ENCODE measurements at regions not wholly inside any gene's neighbourhood (a gene's known extent, or its start where the extent isn't known, plus 50 kb on each side); places are given as distances from the start of the nearest gene placed in this dataset.

DNA sequence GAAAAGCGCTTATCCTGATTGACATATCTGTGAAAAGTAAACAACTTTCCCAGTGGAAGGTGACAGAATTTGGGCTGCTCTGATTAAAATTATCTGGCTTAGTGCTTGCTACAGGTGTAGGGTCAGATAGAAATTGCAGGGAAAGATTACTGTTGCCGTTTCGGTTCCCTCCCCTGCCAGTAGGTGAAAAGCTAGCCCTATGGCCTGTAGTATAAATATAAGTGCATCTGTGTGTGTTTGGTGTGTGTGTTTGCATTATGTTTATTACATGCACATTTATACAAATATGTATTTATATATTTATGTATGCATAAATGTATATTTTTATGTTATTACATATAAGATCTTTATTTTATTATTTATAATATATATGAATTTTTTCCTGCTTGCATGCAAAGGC, 72.3 kb upstream of the VOPP1 start:
- no peak overlapping the region for H3K4me3 ChIP-seq (ENCODE audit: low read length in 2 of 2)
- H3K9me3 ChIP-seq (ENCODE audit: control insufficient read depth in 2 of 2, insufficient read depth in 1 of 2, low read length in 1 of 2) = no peaks in the 10 kb centered on the region
- WGBS = 77% methylated on average over 3 of the region's 3 CpGs
- H3K4me1 ChIP-seq (ENCODE audit: control insufficient read depth in 2 of 2, insufficient read depth in 2 of 2, low read length in 2 of 2) = peaks cover 0 to 4% of the 10 kb centered on the region in 2 donors
- H3K27me3 ChIP-seq (ENCODE audit: control insufficient read depth in 2 of 2, insufficient read depth in 1 of 2, low read length in 1 of 2) = no peaks in the 10 kb centered on the region
- no peaks in the 10 kb centered on the region for H3K36me3 ChIP-seq (ENCODE audit: control insufficient read depth in 2 of 2, insufficient read depth in 2 of 2, low read length in 1 of 2)
- H3K27ac ChIP-seq (ENCODE audit: low read depth in 1 of 2, low read length in 1 of 2) = no peak overlapping the region
- DNase-seq (ENCODE audit: low read depth in 6 of 9, low spot score in 9 of 9) = no peak

GRCh38 chr7:55642266-55642665, 70.0 kb upstream of the VOPP1 start:
- H3K27ac ChIP-seq (ENCODE audit: low read depth in 1 of 2, low read length in 1 of 2) = no peak overlapping the region
- no peaks in the 10 kb centered on the region for H3K36me3 ChIP-seq (ENCODE audit: control insufficient read depth in 2 of 2, insufficient read depth in 2 of 2, low read length in 1 of 2)
- H3K4me3 ChIP-seq (ENCODE audit: low read length in 2 of 2) = no peak overlapping the region
- H3K27me3 ChIP-seq (ENCODE audit: control insufficient read depth in 2 of 2, insufficient read depth in 1 of 2, low read length in 1 of 2) = no peaks in the 10 kb centered on the region
- peaks cover 0 to 4% of the 10 kb centered on the region in 2 donors for H3K4me1 ChIP-seq (ENCODE audit: control insufficient read depth in 2 of 2, insufficient read depth in 2 of 2, low read length in 2 of 2)
- no peak for DNase-seq (ENCODE audit: low read depth in 6 of 9, low spot score in 9 of 9)
- H3K9me3 ChIP-seq (ENCODE audit: control insufficient read depth in 2 of 2, insufficient read depth in 1 of 2, low read length in 1 of 2) = no peaks in the 10 kb centered on the region

DNA sequence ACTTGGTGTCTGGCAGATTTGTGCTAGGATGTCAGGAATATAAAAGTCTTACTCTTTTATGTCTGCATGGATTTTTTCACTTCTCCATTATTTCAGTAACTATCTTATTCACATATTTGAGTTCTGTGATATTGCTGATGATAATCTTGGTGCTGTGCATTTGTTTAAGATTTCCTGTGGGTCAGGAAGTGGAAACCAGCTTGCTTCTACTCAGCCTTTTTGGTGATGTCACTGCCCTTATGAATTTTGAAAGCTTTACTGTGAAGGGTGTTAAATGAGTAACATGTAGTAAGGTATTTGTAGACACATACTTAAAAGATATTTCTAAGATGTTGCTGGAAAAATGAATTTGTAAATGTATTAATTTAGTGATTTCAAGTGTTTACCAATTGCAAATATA, 69.5 kb upstream of the VOPP1 start:
- Histone ChIP-seq H3K4me1 (ENCODE audit: control insufficient read depth in 2 of 2, insufficient read depth in 2 of 2, low read length in 2 of 2) (peaks cover 0 to 4% of the 10 kb centered on the region in 2 donors), H3K4me3 (ENCODE audit: low read length in 2 of 2) (no peak overlapping the region), H3K27me3 (ENCODE audit: control insufficient read depth in 2 of 2, insufficient read depth in 1 of 2, low read length in 1 of 2) (no peaks in the 10 kb centered on the region), H3K9me3 (ENCODE audit: control insufficient read depth in 2 of 2, insufficient read depth in 1 of 2, low read length in 1 of 2) (no peaks in the 10 kb centered on the region), H3K36me3 (ENCODE audit: control insufficient read depth in 2 of 2, insufficient read depth in 2 of 2, low read length in 1 of 2) (no peaks in the 10 kb centered on the region), H3K27ac (ENCODE audit: low read depth in 1 of 2, low read length in 1 of 2) (no peak overlapping the region)
- DNase-seq (ENCODE audit: low read depth in 6 of 9, low spot score in 9 of 9) = peak in 7 of 9 donors; percentile 3 to 67 (median 17)

DNA sequence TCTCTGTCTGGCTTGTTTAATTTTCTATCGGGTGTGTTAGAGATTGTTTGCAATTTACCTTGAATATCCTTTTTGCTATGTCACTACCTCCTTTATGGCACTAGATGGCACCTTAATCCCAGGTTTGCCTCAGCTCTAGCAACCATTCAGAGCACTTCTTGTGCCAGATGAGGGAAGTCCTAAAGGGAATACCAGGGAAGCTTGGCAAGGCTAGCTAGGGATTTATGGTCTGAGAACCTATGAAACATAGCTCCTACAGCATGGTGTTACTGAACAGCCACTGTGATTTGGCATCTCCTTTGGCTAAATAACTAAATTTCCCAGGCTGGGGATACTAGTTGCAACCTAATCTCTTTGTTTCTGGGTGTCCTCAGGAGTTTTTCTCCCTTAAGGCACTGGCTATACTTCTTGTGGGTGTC, 69.0 kb upstream of the VOPP1 start:
- DNase-seq (ENCODE audit: low read depth in 6 of 9, low spot score in 9 of 9) = peak; percentile 26 to 83 (median 66)
- Histone ChIP-seq H3K4me1 (ENCODE audit: control insufficient read depth in 2 of 2, insufficient read depth in 2 of 2, low read length in 2 of 2) (peaks cover 0 to 4% of the 10 kb centered on the region in 2 donors), H3K27me3 (ENCODE audit: control insufficient read depth in 2 of 2, insufficient read depth in 1 of 2, low read length in 1 of 2) (no peaks in the 10 kb centered on the region), H3K36me3 (ENCODE audit: control insufficient read depth in 2 of 2, insufficient read depth in 2 of 2, low read length in 1 of 2) (no peaks in the 10 kb centered on the region), H3K27ac (ENCODE audit: low read depth in 1 of 2, low read length in 1 of 2) (no peak overlapping the region), H3K4me3 (ENCODE audit: low read length in 2 of 2) (no peak overlapping the region), H3K9me3 (ENCODE audit: control insufficient read depth in 2 of 2, insufficient read depth in 1 of 2, low read length in 1 of 2) (no peaks in the 10 kb centered on the region)
- WGBS = 2% methylated on average over 1 of the region's 1 CpG

GRCh38 chr7:55639640-55640039, 67.3 kb upstream of the VOPP1 start:
- peaks cover 0 to 4% of the 10 kb centered on the region in 2 donors for H3K4me1 ChIP-seq (ENCODE audit: control insufficient read depth in 2 of 2, insufficient read depth in 2 of 2, low read length in 2 of 2)
- 99% methylated on average over 1 of the region's 1 CpG for WGBS
- no peak for DNase-seq (ENCODE audit: low read depth in 6 of 9, low spot score in 9 of 9)
- no peak overlapping the region for H3K27ac ChIP-seq (ENCODE audit: low read depth in 1 of 2, low read length in 1 of 2)
- H3K9me3 ChIP-seq (ENCODE audit: control insufficient read depth in 2 of 2, insufficient read depth in 1 of 2, low read length in 1 of 2) = no peaks in the 10 kb centered on the region
- no peak overlapping the region for H3K4me3 ChIP-seq (ENCODE audit: low read length in 2 of 2)
- no peaks in the 10 kb centered on the region for H3K27me3 ChIP-seq (ENCODE audit: control insufficient read depth in 2 of 2, insufficient read depth in 1 of 2, low read length in 1 of 2)
- H3K36me3 ChIP-seq (ENCODE audit: control insufficient read depth in 2 of 2, insufficient read depth in 2 of 2, low read length in 1 of 2) = no peaks in the 10 kb centered on the region

- no peak overlapping the region for H3K4me3 ChIP-seq (ENCODE audit: low read length in 2 of 2)
- no peak overlapping the region for H3K27ac ChIP-seq (ENCODE audit: low read depth in 1 of 2, low read length in 1 of 2)
- no peaks in the 10 kb centered on the region for H3K27me3 ChIP-seq (ENCODE audit: control insufficient read depth in 2 of 2, insufficient read depth in 1 of 2, low read length in 1 of 2)
- H3K9me3 ChIP-seq (ENCODE audit: control insufficient read depth in 2 of 2, insufficient read depth in 1 of 2, low read length in 1 of 2) = no peaks in the 10 kb centered on the region
- no peaks in the 10 kb centered on the region for H3K4me1 ChIP-seq (ENCODE audit: control insufficient read depth in 2 of 2, insufficient read depth in 2 of 2, low read length in 2 of 2)
- DNase-seq (ENCODE audit: low read depth in 6 of 9, low spot score in 9 of 9) = no peak
- no peaks in the 10 kb centered on the region for H3K36me3 ChIP-seq (ENCODE audit: control insufficient read depth in 2 of 2, insufficient read depth in 2 of 2, low read length in 1 of 2)
- WGBS = 61% methylated on average over 2 of the region's 2 CpGs
Measured at GRCh38 chr7:55629051-55629677, 56.9 kb upstream of the VOPP1 start.

GRCh38 chr7:55624813-55625212, 52.5 kb upstream of the VOPP1 start:
- no peak overlapping the region for H3K27ac ChIP-seq (ENCODE audit: low read depth in 1 of 2, low read length in 1 of 2)
- H3K9me3 ChIP-seq (ENCODE audit: control insufficient read depth in 2 of 2, insufficient read depth in 1 of 2, low read length in 1 of 2) = no peaks in the 10 kb centered on the region
- 90% methylated on average over 3 of the region's 3 CpGs for WGBS
- no peak overlapping the region for H3K4me3 ChIP-seq (ENCODE audit: low read length in 2 of 2)
- H3K4me1 ChIP-seq (ENCODE audit: control insufficient read depth in 2 of 2, insufficient read depth in 2 of 2, low read length in 2 of 2) = no peaks in the 10 kb centered on the region
- no peak for DNase-seq (ENCODE audit: low read depth in 6 of 9, low spot score in 9 of 9)
- no peaks in the 10 kb centered on the region for H3K36me3 ChIP-seq (ENCODE audit: control insufficient read depth in 2 of 2, insufficient read depth in 2 of 2, low read length in 1 of 2)
- H3K27me3 ChIP-seq (ENCODE audit: control insufficient read depth in 2 of 2, insufficient read depth in 1 of 2, low read length in 1 of 2) = peaks cover 0 to 3% of the 10 kb centered on the region in 2 donors

DNA sequence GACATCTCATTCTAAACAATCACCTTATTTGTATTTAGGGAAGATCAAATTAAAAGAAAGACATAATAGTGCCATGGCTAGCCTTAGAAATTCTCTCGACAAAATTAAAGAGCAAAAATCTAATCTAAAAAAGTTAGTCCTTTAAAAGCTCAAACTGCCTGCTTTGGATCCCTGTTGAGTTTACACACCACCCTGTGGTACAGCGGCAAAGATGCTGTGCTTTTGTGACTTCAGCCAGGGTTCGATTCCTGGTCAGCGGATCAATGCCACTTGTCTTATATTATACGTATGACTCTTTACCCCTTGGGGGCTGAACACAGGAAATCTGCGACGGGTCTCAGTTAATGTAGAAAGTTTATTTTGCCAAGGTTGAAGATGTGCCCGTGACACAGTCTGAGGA, 51.3 kb upstream of the VOPP1 start:
- no peak for DNase-seq (ENCODE audit: low read depth in 6 of 9, low spot score in 9 of 9)
- H3K4me3 ChIP-seq (ENCODE audit: low read length in 2 of 2) = no peak overlapping the region
- no peaks in the 10 kb centered on the region for H3K36me3 ChIP-seq (ENCODE audit: control insufficient read depth in 2 of 2, insufficient read depth in 2 of 2, low read length in 1 of 2)
- peaks cover 0 to 3% of the 10 kb centered on the region in 2 donors for H3K27me3 ChIP-seq (ENCODE audit: control insufficient read depth in 2 of 2, insufficient read depth in 1 of 2, low read length in 1 of 2)
- WGBS = 95% methylated on average over 8 of the region's 8 CpGs
- peaks cover 0 to 8% of the 10 kb centered on the region in 2 donors for H3K9me3 ChIP-seq (ENCODE audit: control insufficient read depth in 2 of 2, insufficient read depth in 1 of 2, low read length in 1 of 2)
- no peaks in the 10 kb centered on the region for H3K4me1 ChIP-seq (ENCODE audit: control insufficient read depth in 2 of 2, insufficient read depth in 2 of 2, low read length in 2 of 2)
- no peak overlapping the region for H3K27ac ChIP-seq (ENCODE audit: low read depth in 1 of 2, low read length in 1 of 2)

GRCh38 chr7:55622241-55622640, 49.9 kb upstream of the VOPP1 start:
- H3K4me3 ChIP-seq (ENCODE audit: low read length in 2 of 2) = no peak overlapping the region
- H3K4me1 ChIP-seq (ENCODE audit: control insufficient read depth in 2 of 2, insufficient read depth in 2 of 2, low read length in 2 of 2) = no peaks in the 10 kb centered on the region
- no peaks in the 10 kb centered on the region for H3K36me3 ChIP-seq (ENCODE audit: control insufficient read depth in 2 of 2, insufficient read depth in 2 of 2, low read length in 1 of 2)
- DNase-seq (ENCODE audit: low read depth in 6 of 9, low spot score in 9 of 9) = no peak
- H3K27me3 ChIP-seq (ENCODE audit: control insufficient read depth in 2 of 2, insufficient read depth in 1 of 2, low read length in 1 of 2) = peaks cover 0 to 3% of the 10 kb centered on the region in 2 donors
- H3K9me3 ChIP-seq (ENCODE audit: control insufficient read depth in 2 of 2, insufficient read depth in 1 of 2, low read length in 1 of 2) = peaks cover 0 to 8% of the 10 kb centered on the region in 2 donors
- WGBS = 92% methylated on average over 5 of the region's 5 CpGs
- no peak overlapping the region for H3K27ac ChIP-seq (ENCODE audit: low read depth in 1 of 2, low read length in 1 of 2)

Data from thymus (tissue), 11 donors.